GM12873 (cell line): ENCODE measurements at regions not wholly inside any gene's neighbourhood (a gene's known extent, or its start where the extent isn't known, plus 50 kb on each side); places are given as distances from the start of the nearest gene placed in this dataset.

Experiments
- TF ChIP-seq, protein P1 (sequence below): IDR thresholded peaks from 2 replicates; pipeline ENCODE4 v1.5.1; 2012; ENCODE audit warnings: low read depth, mild to moderate bottlenecking, moderate library complexity, low read length, control low read depth; ENCODE audit not compliant: insufficient read depth; ENCODE audit errors: missing control alignments

DNA sequence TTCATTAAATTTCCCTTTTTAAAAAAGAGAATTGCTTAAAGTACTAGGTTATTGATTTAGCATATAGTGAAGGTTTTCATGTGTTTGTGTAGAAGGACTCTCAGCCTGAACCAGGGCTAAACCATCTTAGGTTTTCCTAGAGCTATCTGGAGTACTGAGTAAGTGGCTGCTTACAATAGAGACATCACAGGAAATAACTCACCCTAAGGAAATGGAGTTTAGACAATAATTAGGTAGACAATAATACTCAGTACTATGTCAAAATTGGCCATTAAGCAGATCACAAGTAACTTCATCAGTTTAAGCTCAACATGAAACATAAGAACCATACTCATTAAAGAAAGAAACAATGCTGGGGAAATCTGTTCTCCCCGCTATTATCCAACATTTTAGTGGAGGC lies 240.0 kb downstream of the RND3 start:
- TF ChIP-seq, protein P1, sequence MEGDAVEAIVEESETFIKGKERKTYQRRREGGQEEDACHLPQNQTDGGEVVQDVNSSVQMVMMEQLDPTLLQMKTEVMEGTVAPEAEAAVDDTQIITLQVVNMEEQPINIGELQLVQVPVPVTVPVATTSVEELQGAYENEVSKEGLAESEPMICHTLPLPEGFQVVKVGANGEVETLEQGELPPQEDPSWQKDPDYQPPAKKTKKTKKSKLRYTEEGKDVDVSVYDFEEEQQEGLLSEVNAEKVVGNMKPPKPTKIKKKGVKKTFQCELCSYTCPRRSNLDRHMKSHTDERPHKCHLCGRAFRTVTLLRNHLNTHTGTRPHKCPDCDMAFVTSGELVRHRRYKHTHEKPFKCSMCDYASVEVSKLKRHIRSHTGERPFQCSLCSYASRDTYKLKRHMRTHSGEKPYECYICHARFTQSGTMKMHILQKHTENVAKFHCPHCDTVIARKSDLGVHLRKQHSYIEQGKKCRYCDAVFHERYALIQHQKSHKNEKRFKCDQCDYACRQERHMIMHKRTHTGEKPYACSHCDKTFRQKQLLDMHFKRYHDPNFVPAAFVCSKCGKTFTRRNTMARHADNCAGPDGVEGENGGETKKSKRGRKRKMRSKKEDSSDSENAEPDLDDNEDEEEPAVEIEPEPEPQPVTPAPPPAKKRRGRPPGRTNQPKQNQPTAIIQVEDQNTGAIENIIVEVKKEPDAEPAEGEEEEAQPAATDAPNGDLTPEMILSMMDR, result no peak

DNA sequence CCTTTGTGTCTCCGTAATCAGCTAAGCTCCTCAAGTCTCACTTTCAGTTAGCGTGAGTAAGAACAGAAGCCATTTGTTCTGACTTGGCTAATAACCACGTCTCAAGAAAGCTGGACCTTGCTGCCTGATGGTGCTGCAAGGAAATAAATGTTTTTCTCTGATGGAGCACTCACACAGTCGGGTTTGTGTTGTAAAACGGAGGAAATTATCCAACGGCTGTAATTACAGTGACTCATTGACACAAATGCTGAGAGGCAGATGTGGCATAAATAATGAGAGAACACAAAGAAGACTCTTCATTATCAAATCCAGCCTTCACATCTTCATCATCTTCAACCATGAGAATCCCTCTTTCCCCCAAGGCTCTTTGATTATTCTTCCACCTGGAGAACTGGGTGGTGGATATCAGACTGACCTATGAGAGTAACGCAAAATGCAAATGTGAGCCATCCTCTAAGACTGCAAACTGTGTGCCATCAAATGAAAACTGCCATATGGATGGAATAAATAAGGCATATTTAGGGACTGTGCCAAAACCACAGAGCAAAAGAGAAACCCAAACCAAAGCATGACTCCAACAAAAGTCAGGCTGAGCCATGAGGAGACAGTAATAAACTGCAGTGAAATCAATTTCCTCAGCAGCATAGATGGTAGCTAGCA lies 252.6 kb downstream of the RND3 start:
- TF ChIP-seq, protein P1, result no peak

DNA sequence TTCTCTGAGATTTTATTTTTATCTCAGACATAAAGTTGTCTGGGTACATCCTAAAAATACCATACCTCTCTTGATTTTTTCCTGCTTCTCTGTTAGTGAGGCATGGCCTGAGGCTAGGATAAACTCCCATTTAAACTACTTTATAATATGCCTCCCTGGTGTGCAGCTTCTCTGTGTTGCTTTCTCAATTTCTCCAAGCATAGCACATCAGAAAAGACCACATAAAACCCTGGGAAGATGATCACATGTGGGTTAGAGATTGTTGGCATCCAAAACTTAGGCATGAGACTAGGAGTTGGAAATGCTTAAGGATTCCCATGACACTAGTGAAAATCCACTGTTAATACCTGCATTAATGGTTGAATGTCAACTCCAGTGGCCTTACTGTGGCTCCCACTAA lies 254.6 kb downstream of the RND3 start:
- TF ChIP-seq, protein P1, result no peak

DNA sequence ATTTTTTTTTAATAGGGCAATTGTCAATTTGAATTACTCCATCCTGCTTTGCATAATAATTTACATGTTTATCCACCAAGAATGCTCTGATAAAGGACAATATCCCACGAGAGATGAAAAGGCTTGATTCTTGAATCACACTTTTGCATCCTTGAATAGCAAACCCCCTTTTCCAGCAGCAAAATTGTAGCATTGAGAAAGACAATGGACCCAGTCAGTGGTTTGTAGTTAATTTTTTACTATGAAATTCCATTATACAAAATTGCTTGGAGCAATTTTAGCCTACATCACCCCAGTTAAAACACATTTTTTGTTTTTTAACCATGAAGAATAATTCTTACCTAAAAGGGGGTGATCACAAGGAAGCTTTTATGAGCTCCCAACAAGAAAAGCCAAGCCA lies 255.1 kb downstream of the RND3 start:
- TF ChIP-seq, protein P1, result no peak

DNA sequence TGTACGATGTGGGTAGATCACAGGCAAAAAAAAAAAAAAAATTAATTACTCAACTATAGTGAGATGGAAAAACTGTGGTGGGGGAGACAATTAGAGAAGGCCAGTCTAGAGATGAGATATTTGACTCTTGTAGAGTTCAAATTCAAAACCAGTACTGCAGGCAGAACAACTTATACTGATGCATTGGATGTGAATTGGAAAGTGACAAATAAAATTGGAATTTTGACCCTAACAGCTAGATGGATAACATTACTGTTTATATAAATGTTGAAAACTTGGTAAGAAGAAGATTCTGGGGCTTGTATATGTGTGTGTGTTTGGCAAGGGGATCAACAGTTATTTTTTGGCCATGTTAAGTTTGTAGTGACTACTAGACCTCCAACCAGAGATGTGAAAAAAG lies 256.9 kb downstream of the RND3 start:
- TF ChIP-seq, protein P1, result no peak

DNA sequence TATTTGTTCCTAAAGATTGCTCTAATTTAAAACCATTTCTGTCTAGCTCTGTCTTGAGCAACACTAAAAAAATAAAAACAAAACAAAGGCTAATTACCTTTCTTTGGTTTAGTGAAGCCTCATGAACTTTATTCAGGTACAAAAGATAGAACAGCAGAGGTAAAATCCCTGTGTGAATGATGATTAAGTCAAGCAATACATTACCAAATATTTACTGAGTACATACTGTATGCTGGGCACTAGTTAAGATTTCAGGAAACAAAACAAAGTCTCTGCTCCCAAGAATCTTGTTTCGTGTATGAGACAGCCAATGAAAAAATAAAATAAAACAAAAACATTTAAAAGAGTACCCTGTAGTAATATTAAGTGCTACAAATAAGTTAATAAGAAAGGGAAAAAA lies 257.5 kb downstream of the RND3 start:
- TF ChIP-seq, protein P1, result no peak

DNA sequence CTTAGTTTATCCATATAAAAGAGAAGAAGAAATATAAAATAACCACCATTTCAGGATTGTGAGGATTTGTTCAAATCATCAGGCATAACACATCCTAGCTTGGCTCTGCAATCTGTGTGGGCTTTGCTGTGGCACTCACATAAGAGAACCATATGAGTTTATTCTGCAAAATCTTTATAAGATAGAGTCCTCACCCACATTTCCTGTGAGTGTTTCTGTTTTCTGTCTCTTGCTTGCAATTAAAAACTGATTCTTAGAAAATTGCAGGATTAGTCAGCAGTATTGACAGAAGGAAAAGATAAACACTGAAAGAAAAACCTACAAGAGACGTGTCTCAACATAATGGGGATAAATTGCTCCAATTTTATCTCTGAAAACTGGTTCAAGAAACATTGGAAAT lies 258.5 kb downstream of the RND3 start:
- TF ChIP-seq, protein P1, result no peak
